HEK293T (cell line): ENCODE measurements at regions not wholly inside any gene's neighbourhood (a gene's known extent, or its start where the extent isn't known, plus 50 kb on each side); places are given as distances from the start of the nearest gene placed in this dataset.
"Not testable (repeated sequence)": the region's sequence is repeated elsewhere in the genome, so short reads cannot be mapped to it uniquely, and the experiment has no call there.

Source experiments
- ARNT ChIP-seq: fragments of 450-650 bp; IDR thresholded peaks from 2 replicates; pipeline ENCODE4 v1.6.1; 2017; ENCODE audit warnings: mild to moderate bottlenecking
- BHLHE40 ChIP-seq: fragments of 450-650 bp; IDR thresholded peaks from 2 replicates; pipeline ENCODE4 v1.6.1; 2016; ENCODE audit warnings: mild to moderate bottlenecking, moderate library complexity, borderline replicate concordance
- L3MBTL2 ChIP-seq: fragments of 450-650 bp; conservative IDR thresholded peaks from 2 replicates; pipeline ENCODE4 v1.6.1; 2016; ENCODE audit warnings: mild to moderate bottlenecking
- LEF1 ChIP-seq: fragments of 450-650 bp; IDR thresholded peaks from 2 replicates; pipeline ENCODE4 v1.6.1; 2017; ENCODE audit warnings: mild to moderate bottlenecking, borderline replicate concordance
- SUZ12 ChIP-seq: fragments of 450-650 bp; IDR thresholded peaks from 2 replicates; pipeline ENCODE4 v1.6.1; 2016; ENCODE audit warnings: mild to moderate bottlenecking

DNA sequence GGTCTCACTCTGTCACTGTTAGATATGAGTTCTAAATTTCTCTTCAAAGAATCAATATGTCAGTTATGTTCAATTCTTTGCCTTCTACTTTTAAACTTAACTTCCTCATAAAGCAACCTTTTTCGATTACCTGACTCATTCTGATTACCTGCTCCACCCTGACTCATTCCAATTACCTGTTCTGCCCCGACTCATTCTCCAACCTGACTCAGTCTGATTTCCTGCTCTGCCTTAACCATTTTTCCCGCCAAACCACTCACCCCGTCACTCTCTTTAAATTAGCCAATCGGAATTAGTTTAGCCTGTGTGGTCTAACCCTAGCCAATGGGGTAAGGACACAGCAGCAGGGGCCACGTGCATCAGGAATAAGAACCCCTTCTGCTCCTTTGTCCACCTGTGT is 67.4 kb upstream of the RASSF8 start:
- not testable (repeated sequence) for TF ChIP-seq L3MBTL2, ARNT, SUZ12, BHLHE40, LEF1
